Breast epithelium (tissue), 3 donors: ENCODE measurements at regions not wholly inside any gene's neighbourhood (a gene's known extent, or its start where the extent isn't known, plus 50 kb on each side); places are given as distances from the start of the nearest gene placed in this dataset.

Experiments used
- CTCF ChIP-seq, 3 donors: fragments of 450-650 bp; IDR thresholded peaks; one replicate each; pipeline ENCODE4 v1.5.1; 2016 to 2017; ENCODE audit warnings: antibody characterized with exemption in 3 of 3, mild to moderate bottlenecking in 3 of 3, moderate library complexity in 3 of 3
- POLR2A ChIP-seq: fragments of 450-650 bp; IDR thresholded peaks from one replicate; pipeline ENCODE4 v1.6.1; 2016; ENCODE audit warnings: antibody characterized with exemption, mild to moderate bottlenecking, moderate library complexity
- POLR2AphosphoS5 ChIP-seq, 3 donors: sonication (generic); formaldehyde crosslinking; IDR thresholded peaks; one replicate each; pipeline ENCODE4 v1.6.1; 2017; ENCODE audit warnings: antibody characterized with exemption in 3 of 3

DNA sequence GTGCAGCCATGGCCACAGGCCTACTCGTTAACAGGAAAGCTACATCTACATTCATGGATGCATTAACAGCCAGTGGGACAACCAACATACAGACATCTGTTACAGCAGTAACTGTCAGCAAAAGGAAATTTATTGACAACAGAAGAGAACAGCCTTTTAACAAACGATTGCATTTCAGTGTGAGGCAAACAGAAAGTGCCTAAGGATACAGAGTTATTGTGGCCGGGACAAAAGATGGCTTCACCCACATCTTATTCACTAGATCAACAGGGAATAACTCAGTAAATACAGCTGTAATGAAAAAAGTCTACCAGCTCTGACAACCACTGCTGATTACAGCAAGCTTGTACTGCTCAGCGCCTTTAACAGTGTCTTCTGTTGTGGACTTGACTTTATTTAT lies 61.5 kb upstream of the TBL1X start:
- TF ChIP-seq CTCF (IDR thresholded peaks at IDR 0.05) (no peak), POLR2AphosphoS5 (IDR thresholded peaks at IDR 0.05) (no peak), POLR2A (no peak)
